HG02610 (cell line): ENCODE measurements at regions not wholly inside any gene's neighbourhood (a gene's known extent, or its start where the extent isn't known, plus 50 kb on each side); places are given as distances from the start of the nearest gene placed in this dataset.
"Not testable (repeated sequence)": the region's sequence is repeated elsewhere in the genome, so short reads cannot be mapped to it uniquely, and the experiment has no call there.

Experiments used
- ATAC-seq: cut with Tn5 transposase; IDR thresholded peaks from one replicate; pipeline ENCODE4 v1.9.1; 2021; ENCODE audit warnings: mild to moderate bottlenecking, moderate library complexity; ENCODE audit not compliant: unreplicated experiment

DNA sequence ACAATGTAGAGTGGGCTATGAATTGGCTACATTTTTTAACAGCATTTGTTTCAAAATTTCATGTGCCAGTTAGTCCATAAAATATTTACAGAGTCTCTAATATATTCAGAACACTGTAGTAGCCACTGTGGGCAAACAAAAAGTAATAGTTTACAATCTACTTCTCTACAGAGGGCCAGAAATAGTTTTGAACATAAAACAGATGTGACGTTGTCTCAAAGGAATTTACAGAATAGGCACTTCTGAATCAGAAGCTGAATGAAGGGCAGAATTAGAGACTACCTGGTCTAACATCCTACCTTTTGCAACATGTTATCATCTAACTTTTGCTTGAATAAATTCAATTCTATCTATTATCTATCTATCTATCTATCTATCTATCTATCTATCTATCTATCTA is 811.9 kb upstream of the EPHA5 start:
- ATAC-seq: no peak

- ATAC-seq: no peak
Measured at GRCh38 chr4:66475596-66475995, 805.3 kb upstream of the EPHA5 start.

DNA sequence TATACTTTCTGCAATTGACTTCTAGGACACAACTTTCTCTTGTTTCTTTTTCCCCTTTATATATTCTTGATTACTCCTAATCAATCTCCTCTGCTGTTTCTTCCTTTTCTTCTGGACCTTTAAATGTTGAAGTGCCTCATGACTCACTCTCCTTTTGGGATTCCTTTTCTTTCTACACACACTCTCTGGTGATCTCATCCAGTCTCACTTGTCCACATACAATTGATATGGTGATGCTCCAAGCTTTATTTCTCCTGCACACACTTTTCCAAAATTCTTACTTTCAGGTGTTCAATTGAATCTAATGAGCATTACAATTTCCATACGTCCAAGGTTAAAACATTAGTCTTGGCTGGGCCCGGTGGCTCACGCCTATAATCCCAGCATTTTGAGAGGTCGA is 794.8 kb upstream of the EPHA5 start:
- no peak for ATAC-seq

DNA sequence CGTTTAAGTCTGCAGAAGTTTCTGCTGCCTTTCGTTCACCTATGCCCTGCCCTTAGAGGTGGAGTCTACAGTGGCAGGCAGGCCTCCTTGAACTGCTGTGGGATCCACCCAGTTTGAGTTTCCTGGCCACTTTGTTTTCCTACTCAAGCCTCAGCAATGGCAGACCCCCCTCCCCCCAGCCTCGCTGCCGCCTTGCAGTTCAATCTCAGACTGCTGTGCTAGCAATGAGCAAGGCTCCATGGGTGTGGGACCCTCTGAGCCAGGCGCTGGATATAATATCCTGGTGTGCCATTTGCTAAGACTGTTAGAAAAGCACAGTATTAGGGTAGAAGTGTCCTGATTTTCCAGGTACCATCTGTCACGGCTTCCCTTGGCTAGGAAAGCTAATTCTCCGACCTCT is 792.6 kb upstream of the EPHA5 start:
- not testable (repeated sequence) for ATAC-seq

DNA sequence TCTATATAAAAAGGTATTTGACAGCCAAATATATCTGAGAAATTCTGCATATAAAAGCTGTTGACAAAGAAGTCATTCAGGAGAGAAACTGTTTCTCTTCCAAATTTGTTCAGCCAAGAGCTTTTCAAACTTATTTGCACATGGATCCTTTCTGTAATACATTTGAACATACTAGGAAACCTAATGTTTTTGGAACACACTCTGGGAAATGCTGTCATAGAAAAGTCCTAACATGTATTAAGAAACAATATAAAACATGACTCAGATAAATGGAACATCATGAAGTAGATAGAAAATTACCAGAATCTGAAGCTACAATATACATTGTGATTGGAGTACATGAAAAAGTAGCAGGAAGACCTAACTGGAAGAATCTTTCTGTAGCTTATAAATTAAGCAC is 781.5 kb upstream of the EPHA5 start:
- no peak for ATAC-seq

DNA sequence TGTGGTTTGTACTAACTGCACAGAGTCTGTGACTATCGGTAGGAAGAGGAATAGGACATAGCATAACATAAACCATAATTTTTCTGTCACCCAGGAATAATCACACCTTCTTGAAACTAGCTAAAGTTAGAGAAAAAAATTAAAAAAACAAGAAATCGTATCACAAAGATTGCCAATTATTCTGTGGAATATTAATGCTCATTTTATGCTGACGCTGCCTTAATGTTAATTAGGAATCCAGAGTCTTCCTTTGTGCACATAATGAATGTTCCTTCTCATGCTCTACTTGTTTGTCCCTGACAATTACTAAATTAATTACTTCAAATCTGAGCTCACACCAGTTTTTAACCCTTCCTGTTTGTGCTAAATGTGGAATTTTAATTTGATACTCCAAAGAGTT is 772.7 kb upstream of the EPHA5 start:
- no peak for ATAC-seq

- no peak for ATAC-seq
Measured at GRCh38 chr4:66439508-66439907, 769.2 kb upstream of the EPHA5 start.

- ATAC-seq: no peak
Measured at GRCh38 chr4:66433706-66434105, 763.4 kb upstream of the EPHA5 start.

DNA sequence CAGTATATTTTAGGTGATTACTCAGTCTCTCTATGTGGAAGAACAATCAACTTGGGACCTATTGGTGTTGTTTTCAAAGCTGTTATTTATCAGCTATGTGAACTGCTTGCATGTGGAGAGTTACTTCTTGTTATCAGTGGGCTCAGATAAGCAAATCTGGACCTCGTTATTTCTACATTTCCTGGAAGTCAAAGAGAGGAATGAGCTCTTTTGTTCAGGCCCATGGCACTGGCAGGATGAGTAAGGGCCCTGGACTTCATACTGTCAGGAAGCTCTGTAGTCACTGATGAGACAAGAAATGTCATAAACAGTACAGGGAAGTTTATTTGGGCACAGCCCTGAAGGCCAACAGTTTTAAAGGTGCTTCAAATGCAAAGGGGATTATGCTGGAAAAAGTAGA is 760.6 kb upstream of the EPHA5 start:
- ATAC-seq: no peak

DNA sequence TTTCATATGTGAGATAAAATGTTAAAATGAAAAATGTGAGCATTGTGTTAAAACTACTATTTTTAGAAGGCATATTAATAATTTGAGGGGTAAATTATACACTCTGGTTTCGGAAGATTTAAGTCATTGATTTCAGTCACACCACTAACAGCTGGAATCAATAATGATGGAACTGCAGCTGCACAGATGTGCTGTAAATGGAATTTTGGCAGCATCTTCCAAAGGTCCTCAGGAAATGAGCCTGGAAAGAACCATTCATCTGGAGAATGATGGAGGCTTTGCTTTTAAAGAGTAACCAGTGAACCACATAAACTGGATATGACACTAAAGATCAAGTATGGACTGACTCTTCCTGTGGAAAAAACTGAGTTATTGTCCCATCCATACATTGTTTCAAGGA is 759.0 kb upstream of the EPHA5 start:
- ATAC-seq: no peak

GRCh38 chr4:66416425-66416824 is 746.1 kb upstream of the EPHA5 start:
- ATAC-seq: no peak

GRCh38 chr4:66404141-66404540 is 733.9 kb upstream of the EPHA5 start:
- ATAC-seq: no peak

- no peak for ATAC-seq
Measured at GRCh38 chr4:66376921-66377320, 706.6 kb upstream of the EPHA5 start.

DNA sequence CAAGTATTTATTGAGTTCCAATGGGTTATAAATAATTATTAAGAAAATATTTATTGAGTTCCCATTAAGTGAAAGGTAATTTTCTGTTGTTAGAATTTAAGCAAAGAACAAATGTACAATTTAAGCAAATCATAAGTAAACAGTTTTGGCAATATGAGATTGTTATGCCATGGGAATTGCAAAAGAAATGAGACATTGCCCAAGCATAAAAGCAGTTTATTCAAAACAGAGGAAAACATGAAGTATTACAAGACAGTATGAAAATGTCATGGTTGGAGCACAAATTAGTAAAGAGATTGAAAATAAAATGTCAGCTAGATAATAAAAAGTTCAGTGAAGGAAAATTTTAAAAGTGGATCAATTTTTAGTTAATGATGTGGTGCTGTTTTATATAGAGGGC is 706.1 kb upstream of the EPHA5 start:
- ATAC-seq: no peak

- no peak for ATAC-seq
Measured at GRCh38 chr4:66373268-66373667, 703.0 kb upstream of the EPHA5 start.

- no peak for ATAC-seq
Measured at GRCh38 chr4:66372706-66373105, 702.4 kb upstream of the EPHA5 start.

DNA sequence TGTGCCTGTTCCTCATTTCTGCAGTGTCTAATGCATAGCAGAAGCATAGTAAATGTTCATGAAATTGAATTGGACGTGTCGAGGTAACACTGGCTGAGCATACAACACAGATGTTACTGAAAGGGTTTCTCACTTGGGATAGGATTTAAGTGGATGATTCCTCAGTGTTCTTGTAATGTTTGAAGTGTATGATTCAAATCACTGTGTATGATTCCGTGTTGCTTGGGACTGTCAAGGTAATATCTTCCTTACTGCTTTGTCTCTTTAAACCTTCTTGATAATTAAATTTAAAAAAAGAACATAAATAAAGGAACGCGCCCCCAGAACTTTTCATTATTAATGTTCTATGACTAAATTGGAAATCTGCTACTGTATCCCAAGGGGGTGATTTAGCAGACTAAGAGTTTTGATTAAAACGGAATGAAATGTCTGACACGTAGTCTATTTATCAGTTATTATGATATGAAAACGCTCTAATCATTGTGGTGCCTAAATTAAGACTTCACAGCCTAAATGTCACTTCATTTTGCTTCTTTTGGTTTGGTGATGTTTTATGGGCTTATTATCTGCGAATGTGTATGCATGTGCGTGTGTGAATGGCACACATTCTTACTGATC is 696.9 kb upstream of the EPHA5 start:
- ATAC-seq: no peak

GRCh38 chr4:66360395-66360794 is 690.1 kb upstream of the EPHA5 start:
- ATAC-seq: not testable (repeated sequence)

- no peak for ATAC-seq
Measured at GRCh38 chr4:66357316-66357715, 687.0 kb upstream of the EPHA5 start.

GRCh38 chr4:66355328-66355727 is 685.0 kb upstream of the EPHA5 start:
- ATAC-seq: no peak

DNA sequence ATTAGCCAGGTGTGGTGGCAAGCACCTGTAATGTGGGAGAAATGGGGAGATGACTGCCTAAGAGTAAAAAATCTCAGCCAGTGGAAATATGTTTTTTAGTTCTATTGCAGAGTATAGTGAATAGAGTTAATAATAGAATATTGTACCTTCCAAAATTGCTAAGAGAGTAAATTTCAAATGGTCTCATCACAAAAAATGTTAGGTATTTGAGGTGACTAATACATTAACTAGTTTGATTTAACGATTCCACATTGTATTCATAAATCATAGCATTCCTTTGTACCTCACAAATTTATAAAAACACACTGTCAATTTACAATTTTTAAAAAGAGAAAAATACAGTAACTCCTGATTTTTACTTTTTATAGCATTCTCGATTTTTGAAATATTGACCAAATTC is 681.5 kb upstream of the EPHA5 start:
- ATAC-seq: no peak

DNA sequence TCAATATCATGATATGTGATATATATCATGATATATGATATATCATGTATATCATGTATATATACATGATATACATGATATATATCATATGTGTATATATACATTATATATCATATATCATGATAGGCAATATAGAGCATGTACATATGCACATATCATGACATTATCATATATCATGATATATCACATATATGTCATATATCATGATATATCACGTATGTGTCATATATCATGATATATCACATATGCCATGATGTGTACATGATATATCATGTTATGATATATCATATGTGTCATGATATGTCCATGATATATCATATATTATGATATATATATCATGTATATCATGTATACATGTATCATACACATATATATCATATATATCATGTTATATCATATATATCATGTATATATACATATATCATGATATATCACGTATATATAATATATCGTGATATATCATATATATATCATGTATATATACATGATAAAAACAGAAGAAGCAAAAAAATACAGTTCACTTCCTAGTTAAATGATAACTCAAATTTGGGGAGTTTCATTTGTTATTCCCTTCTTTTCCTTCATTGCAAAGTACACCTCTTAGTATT is 670.1 kb upstream of the EPHA5 start:
- ATAC-seq: no peak

DNA sequence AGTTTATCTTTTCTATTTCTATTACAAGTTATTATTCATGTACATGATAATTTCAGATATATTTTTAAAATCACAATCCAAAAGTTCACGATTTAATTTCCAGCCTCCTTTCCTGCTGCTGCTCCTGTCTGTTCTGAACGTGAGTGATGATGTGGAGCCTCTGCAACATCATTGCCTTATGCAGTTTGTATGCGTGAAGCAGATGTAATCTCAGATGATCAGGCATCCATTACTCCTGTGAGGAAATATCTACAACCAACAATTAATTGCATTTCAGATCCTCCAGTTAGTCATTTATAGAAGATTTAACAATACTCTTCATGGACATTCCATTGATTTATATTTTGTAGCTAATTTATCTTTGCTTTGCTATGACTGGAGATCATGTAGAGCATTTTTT is 668.7 kb upstream of the EPHA5 start:
- ATAC-seq: no peak
